MM.1S (cell line): ENCODE measurements at regions not wholly inside any gene's neighbourhood (a gene's known extent, or its start where the extent isn't known, plus 50 kb on each side); places are given as distances from the start of the nearest gene placed in this dataset.

Experiments used
- DNase-seq: peaks from one replicate; pipeline ENCODE4 v3.0.0-alpha.2; 2015
- H2AFZ ChIP-seq: fragments of 300-600 bp; sonication (generic); 2 replicates; pipeline ENCODE4 v1.6.0; 2016; ENCODE audit warnings: antibody characterized with exemption, low read length
- H3F3A ChIP-seq: fragments of 300-600 bp; sonication (generic); 2 replicates; pipeline ENCODE4 v1.6.1; 2016; ENCODE audit warnings: mild to moderate bottlenecking, antibody characterized with exemption, low read length, moderate library complexity, mixed read lengths; ENCODE audit not compliant: insufficient read depth
- H3K27ac ChIP-seq: fragments of 300-600 bp; sonication (generic); 2 replicates; pipeline ENCODE4 v1.5.1; 2016; ENCODE audit warnings: mild to moderate bottlenecking, low read length
- H3K27me3 ChIP-seq: fragments of 300-600 bp; sonication (generic); replicated peaks from 2 replicates; pipeline ENCODE4 v1.6.0; 2016; ENCODE audit warnings: low read length; ENCODE audit not compliant: insufficient read depth
- H3K36me3 ChIP-seq: fragments of 300-600 bp; sonication (generic); replicated peaks from 2 replicates; pipeline ENCODE4 v1.6.1; 2016; ENCODE audit warnings: mild to moderate bottlenecking, low read length, mixed read lengths; ENCODE audit not compliant: insufficient read depth
- H3K4me1 ChIP-seq: fragments of 300-600 bp; sonication (generic); 2 replicates; pipeline ENCODE4 v1.6.1; 2016; ENCODE audit warnings: low read length, mixed read lengths
- H3K4me2 ChIP-seq: fragments of 300-600 bp; sonication (generic); 2 replicates; pipeline ENCODE4 v1.6.0; 2016; ENCODE audit warnings: low read depth, low read length
- H3K4me3 ChIP-seq: fragments of 300-600 bp; sonication (generic); 2 replicates; pipeline ENCODE4 v1.5.1; 2016; ENCODE audit warnings: low read length, mixed read lengths
- H3K79me2 ChIP-seq: fragments of 300-600 bp; sonication (generic); 2 replicates; pipeline ENCODE4 v1.6.1; 2016; ENCODE audit warnings: mixed run types, low read length, mixed read lengths
- H3K9ac ChIP-seq: fragments of 300-600 bp; sonication (generic); 2 replicates; pipeline ENCODE4 v1.6.1; 2016; ENCODE audit warnings: low read length, mixed read lengths
- H3K9me2 ChIP-seq: fragments of 300-600 bp; sonication (generic); replicated peaks from 2 replicates; pipeline ENCODE4 v1.6.1; 2016; ENCODE audit warnings: mild to moderate bottlenecking, low read length, mixed read lengths; ENCODE audit not compliant: insufficient read depth
- H3K9me3 ChIP-seq: fragments of 300-600 bp; sonication (generic); replicated peaks from 2 replicates; pipeline ENCODE4 v1.6.1; 2016; ENCODE audit warnings: mild to moderate bottlenecking, low read length, mixed read lengths; ENCODE audit not compliant: insufficient read depth
- H4K20me1 ChIP-seq: fragments of 300-600 bp; sonication (generic); 2 replicates; pipeline ENCODE4 v1.6.1; 2016; ENCODE audit warnings: mild to moderate bottlenecking, low read length, moderate library complexity, mixed read lengths; ENCODE audit not compliant: insufficient read depth
- CTCF ChIP-seq: fragments of 300-600 bp; sonication (generic); IDR thresholded peaks from 2 replicates; pipeline ENCODE4 v1.5.1; 2016; ENCODE audit warnings: antibody characterized with exemption, low read length, mixed read lengths
- EZH2 ChIP-seq: fragments of 300-600 bp; sonication (generic); optimal IDR thresholded peaks from 2 replicates; pipeline ENCODE3; 2017; ENCODE audit warnings: low read depth, mild to moderate bottlenecking, antibody characterized with exemption, low read length, mixed read lengths
- EZH2phosphoT487 ChIP-seq: fragments of 300-600 bp; sonication (generic); IDR thresholded peaks from 2 replicates; pipeline ENCODE4 v1.6.1; 2018; ENCODE audit warnings: antibody characterized with exemption, low read length

- TF ChIP-seq CTCF (no peak), EZH2 (no peak), EZH2phosphoT487 (no peak)
- Histone ChIP-seq H3K4me3 (no peak overlapping the region), H3K9me3 (no peaks in the 10 kb centered on the region), H4K20me1 (no peaks in the 10 kb centered on the region), H3K27me3 (no peaks in the 10 kb centered on the region), H3K4me1 (no peaks in the 10 kb centered on the region), H3K9ac (no peak overlapping the region), H3K9me2 (no peaks in the 10 kb centered on the region), H3K27ac (no peak overlapping the region), H3K36me3 (no peaks in the 10 kb centered on the region), H3F3A (no peaks in the 10 kb centered on the region), H3K4me2 (no peak overlapping the region), H3K79me2 (no peaks in the 10 kb centered on the region), H2AFZ (no peak overlapping the region)
- no peak for DNase-seq
Measured at GRCh38 chr3:38984731-38985130, 67.0 kb downstream of the SCN11A start.

- no peaks in the 10 kb centered on the region for H3K79me2 ChIP-seq
- TF ChIP-seq EZH2 (no peak), CTCF (no peak), EZH2phosphoT487 (no peak)
- H3K9me2 ChIP-seq: no peaks in the 10 kb centered on the region
- H3K4me3 ChIP-seq: no peak overlapping the region
- no peaks in the 10 kb centered on the region for H4K20me1 ChIP-seq
- no peaks in the 10 kb centered on the region for H3K27me3 ChIP-seq
- no peak for DNase-seq
- H3F3A ChIP-seq: no peaks in the 10 kb centered on the region
- H3K9me3 ChIP-seq: no peaks in the 10 kb centered on the region
- no peak overlapping the region for H3K4me2 ChIP-seq
- no peak overlapping the region for H3K9ac ChIP-seq
- no peak overlapping the region for H3K27ac ChIP-seq
- H2AFZ ChIP-seq: no peak overlapping the region
- no peaks in the 10 kb centered on the region for H3K4me1 ChIP-seq
- no peaks in the 10 kb centered on the region for H3K36me3 ChIP-seq
Measured at GRCh38 chr3:38984110-38984509, 67.6 kb downstream of the SCN11A start.

- H3K27me3 ChIP-seq: no peaks in the 10 kb centered on the region
- TF ChIP-seq EZH2 (no peak), CTCF (no peak), EZH2phosphoT487 (no peak)
- no peak overlapping the region for H3K27ac ChIP-seq
- DNase-seq: no peak
- H3K4me1 ChIP-seq: no peaks in the 10 kb centered on the region
- no peaks in the 10 kb centered on the region for H3K9me3 ChIP-seq
- H3F3A ChIP-seq: no peaks in the 10 kb centered on the region
- H3K4me3 ChIP-seq: no peak overlapping the region
- no peaks in the 10 kb centered on the region for H3K79me2 ChIP-seq
- no peak overlapping the region for H3K4me2 ChIP-seq
- no peak overlapping the region for H2AFZ ChIP-seq
- no peaks in the 10 kb centered on the region for H3K36me3 ChIP-seq
- no peaks in the 10 kb centered on the region for H4K20me1 ChIP-seq
- H3K9ac ChIP-seq: no peak overlapping the region
- no peaks in the 10 kb centered on the region for H3K9me2 ChIP-seq
Measured at GRCh38 chr3:38980938-38981337, 70.8 kb downstream of the SCN11A start.
